HG02938 (cell line): ENCODE measurements at regions not wholly inside any gene's neighbourhood (a gene's known extent, or its start where the extent isn't known, plus 50 kb on each side); places are given as distances from the start of the nearest gene placed in this dataset.

ENCODE experiments used
- ATAC-seq: cut with Tn5 transposase; IDR thresholded peaks from one replicate; pipeline ENCODE4 v1.9.1; 2021; ENCODE audit warnings: mild to moderate bottlenecking, moderate library complexity; ENCODE audit not compliant: unreplicated experiment

- no peak for ATAC-seq
Observed at GRCh38 chr13:24006520-24007248, 109.4 kb upstream of the C1QTNF9B start.

GRCh38 chr13:24007979-24008620 is 110.8 kb upstream of the C1QTNF9B start:
- no peak for ATAC-seq

- ATAC-seq = no peak
Observed at GRCh38 chr13:24008679-24009078, 111.4 kb upstream of the C1QTNF9B start.

- ATAC-seq = no peak
Observed at GRCh38 chr13:24011266-24011665, 114.0 kb upstream of the C1QTNF9B start.

- no peak for ATAC-seq
Observed at GRCh38 chr13:24012648-24013047, 115.3 kb upstream of the C1QTNF9B start.

GRCh38 chr13:24013189-24013588 is 115.9 kb upstream of the C1QTNF9B start:
- ATAC-seq = no peak

- no peak for ATAC-seq
Observed at GRCh38 chr13:24016046-24016445, 118.7 kb upstream of the C1QTNF9B start.

- no peak for ATAC-seq
Observed at GRCh38 chr13:24022568-24022967, 125.3 kb upstream of the C1QTNF9B start.

- no peak for ATAC-seq
Observed at GRCh38 chr13:24023073-24023472, 125.8 kb upstream of the C1QTNF9B start.

- no peak for ATAC-seq
Observed at GRCh38 chr13:24027494-24027893, 130.2 kb upstream of the C1QTNF9B start.

GRCh38 chr13:24032252-24032651 is 128.3 kb upstream of the SPATA13 start:
- ATAC-seq = no peak

GRCh38 chr13:24032674-24033073 is 127.8 kb upstream of the SPATA13 start:
- no peak for ATAC-seq

GRCh38 chr13:24033527-24034302 is 126.8 kb upstream of the SPATA13 start:
- no peak for ATAC-seq

- no peak for ATAC-seq
Observed at GRCh38 chr13:24035411-24035810, 125.1 kb upstream of the SPATA13 start.

GRCh38 chr13:24036115-24036514 is 124.4 kb upstream of the SPATA13 start:
- ATAC-seq = no peak

- ATAC-seq = no peak
Observed at GRCh38 chr13:24038405-24038804, 122.1 kb upstream of the SPATA13 start.

GRCh38 chr13:24038841-24039330 is 121.6 kb upstream of the SPATA13 start:
- no peak for ATAC-seq

- ATAC-seq = peak; percentile 49
Observed at GRCh38 chr13:24039621-24040475, 120.7 kb upstream of the SPATA13 start.

GRCh38 chr13:24040835-24041234 is 119.7 kb upstream of the SPATA13 start:
- no peak for ATAC-seq

- no peak for ATAC-seq
Observed at GRCh38 chr13:24041651-24042225, 118.8 kb upstream of the SPATA13 start.
